Trophoblast cell (in vitro differentiated cells and primary cell): ENCODE measurements at regions not wholly inside any gene's neighbourhood (a gene's known extent, or its start where the extent isn't known, plus 50 kb on each side); places are given as distances from the start of the nearest gene placed in this dataset.

Source experiments
- DNase-seq, 2 donors: peaks; one replicate each; pipeline ENCODE4 v3.0.0-alpha.2; 2016
- H2AFZ ChIP-seq: 2 replicates; pipeline ENCODE4 v1.6.1; 2013; ENCODE audit warnings: low read length, moderate library complexity, mild to moderate bottlenecking; ENCODE audit not compliant: insufficient read depth, poor library complexity
- H2AK5ac ChIP-seq: 2 replicates; pipeline ENCODE4 v1.6.1; 2013; ENCODE audit warnings: mild to moderate bottlenecking, low read length
- H2BK120ac ChIP-seq: 2 replicates; pipeline ENCODE4 v1.6.1; 2013; ENCODE audit warnings: low read length, mild to moderate bottlenecking, moderate library complexity; ENCODE audit not compliant: insufficient read depth, poor library complexity
- H2BK12ac ChIP-seq: 2 replicates; pipeline ENCODE4 v1.6.1; 2013; ENCODE audit warnings: mild to moderate bottlenecking, low read length, moderate library complexity
- H2BK5ac ChIP-seq: 2 replicates; pipeline ENCODE4 v1.6.1; 2013; ENCODE audit warnings: low read length, low read depth, moderate library complexity, mild to moderate bottlenecking; ENCODE audit not compliant: poor library complexity
- H3K14ac ChIP-seq: 2 replicates; pipeline ENCODE4 v1.6.1; 2013; ENCODE audit warnings: mild to moderate bottlenecking, low read length
- H3K18ac ChIP-seq: 2 replicates; pipeline ENCODE4 v1.6.1; 2013; ENCODE audit warnings: mild to moderate bottlenecking, low read length
- H3K23ac ChIP-seq: 2 replicates; pipeline ENCODE4 v1.6.1; 2013; ENCODE audit warnings: low read length
- H3K27ac ChIP-seq: 2 replicates; pipeline ENCODE4 v1.5.1; 2013; ENCODE audit warnings: low read depth, mild to moderate bottlenecking, inconsistent platforms, low read length, moderate library complexity
- H3K27me3 ChIP-seq: 2 replicates; pipeline ENCODE4 v1.6.1; 2013; ENCODE audit warnings: inconsistent platforms, mild to moderate bottlenecking, low read length, moderate library complexity; ENCODE audit not compliant: insufficient read depth
- H3K36me3 ChIP-seq, 2 experiments: 1 replicate in 1 of 2; 2 replicates in 1 of 2; pipeline ENCODE4 v1.6.1; 2013; ENCODE audit warnings: low read length in 2 of 2, mild to moderate bottlenecking in 2 of 2, moderate library complexity in 1 of 2; ENCODE audit not compliant: insufficient read depth in 2 of 2, control insufficient read depth in 1 of 2
- H3K4ac ChIP-seq: 2 replicates; pipeline ENCODE4 v1.6.1; 2013; ENCODE audit warnings: low read depth, mild to moderate bottlenecking, low read length, moderate library complexity
- H3K4me1 ChIP-seq, 2 experiments: 1 replicate in 1 of 2; 2 replicates in 1 of 2; pipeline ENCODE4 v1.6.1; 2013; ENCODE audit warnings: low read length in 2 of 2, mild to moderate bottlenecking in 2 of 2, moderate library complexity in 1 of 2; ENCODE audit not compliant: insufficient read depth in 2 of 2, control insufficient read depth in 1 of 2
- H3K4me2 ChIP-seq: 2 replicates; pipeline ENCODE4 v1.6.1; 2013; ENCODE audit warnings: inconsistent platforms, mild to moderate bottlenecking, low read length, moderate library complexity
- H3K4me3 ChIP-seq: 2 replicates; pipeline ENCODE4 v1.5.1; 2013; ENCODE audit warnings: mild to moderate bottlenecking, low read depth, low read length, inconsistent platforms
- H3K79me1 ChIP-seq: one replicate; pipeline ENCODE4 v1.6.1; 2013; ENCODE audit warnings: low read length
- H3K79me2 ChIP-seq: 2 replicates; pipeline ENCODE4 v1.6.1; 2013; ENCODE audit warnings: low read length, mild to moderate bottlenecking; ENCODE audit not compliant: control insufficient read depth, insufficient read depth, poor library complexity
- H3K9ac ChIP-seq: 2 replicates; pipeline ENCODE4 v1.6.1; 2013; ENCODE audit warnings: mild to moderate bottlenecking, low read length
- H3K9me3 ChIP-seq: 2 replicates; pipeline ENCODE4 v1.6.1; 2013; ENCODE audit warnings: low read depth, mild to moderate bottlenecking, control low read depth, inconsistent platforms, low read length; ENCODE audit not compliant: insufficient read depth
- H4K12ac ChIP-seq: 2 replicates; pipeline ENCODE4 v1.6.1; 2013; ENCODE audit warnings: low read depth, mild to moderate bottlenecking, low read length, moderate library complexity
- H4K8ac ChIP-seq: 2 replicates; pipeline ENCODE4 v1.6.1; 2013; ENCODE audit warnings: low read depth, mild to moderate bottlenecking, low read length, moderate library complexity
- H4K91ac ChIP-seq: one replicate; pipeline ENCODE4 v1.6.1; 2013; ENCODE audit warnings: low read depth, mild to moderate bottlenecking, low read length, moderate library complexity
- WGBS: extraction: QIAGEN DNeasy Blood & Tissue Kit; methylation state at CpG from one replicate; pipeline ENCODE4 v1.1.7; 2013; ENCODE audit warnings: missing lambda C conversion rate; ENCODE audit not compliant: insufficient read length, insufficient coverage; ENCODE audit errors: extremely low coverage; 5-methylcytosine and 5-hydroxymethylcytosine counted together

GRCh38 chr6:19736066-19736465, 101.1 kb upstream of the ID4 start:
- no peaks in the 10 kb centered on the region for H3K9me3 ChIP-seq
- H2AFZ ChIP-seq: no peak overlapping the region
- H2BK12ac ChIP-seq: no peak overlapping the region
- H3K9ac ChIP-seq: no peak overlapping the region
- H3K36me3 ChIP-seq: no peaks in the 10 kb centered on the region
- no peak overlapping the region for H3K14ac ChIP-seq
- no peak overlapping the region for H4K12ac ChIP-seq
- H3K4ac ChIP-seq: no peak overlapping the region
- H3K23ac ChIP-seq: no peak overlapping the region
- no peak overlapping the region for H4K8ac ChIP-seq
- no peak overlapping the region for H2AK5ac ChIP-seq
- H2BK120ac ChIP-seq: no peak overlapping the region
- no peak overlapping the region for H3K4me3 ChIP-seq
- H2BK5ac ChIP-seq: no peak overlapping the region
- H3K4me1 ChIP-seq: no peaks in the 10 kb centered on the region
- H3K4me2 ChIP-seq: no peak overlapping the region
- no peak overlapping the region for H4K91ac ChIP-seq
- H3K18ac ChIP-seq: no peak overlapping the region
- no peaks in the 10 kb centered on the region for H3K79me1 ChIP-seq
- DNase-seq: no peak
- no peaks in the 10 kb centered on the region for H3K27me3 ChIP-seq
- no peak overlapping the region for H3K27ac ChIP-seq
- no CpG with 5 or more reads among the region's 4 CpGs for WGBS
- H3K79me2 ChIP-seq: no peaks in the 10 kb centered on the region

GRCh38 chr6:19738010-19738409, 99.2 kb upstream of the ID4 start:
- WGBS: no CpG with 5 or more reads among the region's 1 CpG

GRCh38 chr6:19749722-19750121, 87.4 kb upstream of the ID4 start:
- Histone ChIP-seq H3K9me3 (no peaks in the 10 kb centered on the region), H3K18ac (no peak overlapping the region), H3K4me3 (no peak overlapping the region), H4K12ac (no peak overlapping the region), H3K79me2 (no peaks in the 10 kb centered on the region), H3K36me3 (no peaks in the 10 kb centered on the region), H3K27ac (no peak overlapping the region), H3K4me1 (no peaks in the 10 kb centered on the region), H3K14ac (no peak overlapping the region), H3K9ac (no peak overlapping the region), H2AK5ac (no peak overlapping the region), H4K91ac (no peak overlapping the region), H3K4ac (no peak overlapping the region), H4K8ac (no peak overlapping the region), H2AFZ (no peak overlapping the region), H2BK12ac (no peak overlapping the region), H3K27me3 (no peaks in the 10 kb centered on the region), H2BK5ac (no peak overlapping the region), H3K23ac (no peak overlapping the region), H3K4me2 (no peak overlapping the region), H2BK120ac (no peak overlapping the region), H3K79me1 (peaks cover 3% of the 10 kb centered on the region)
- no peak for DNase-seq
- WGBS: no CpG with 5 or more reads among the region's 7 CpGs

More at GRCh38 chr6:19738010-19738409, 99.2 kb upstream of the ID4 start:
- DNase-seq: no peak
- H3K4me3 ChIP-seq: no peak overlapping the region
- H3K4me1 ChIP-seq: no peaks in the 10 kb centered on the region
- H3K4me2 ChIP-seq: no peak overlapping the region
- no peak overlapping the region for H2AK5ac ChIP-seq
- no peaks in the 10 kb centered on the region for H3K36me3 ChIP-seq
- H3K14ac ChIP-seq: no peak overlapping the region
- H3K27ac ChIP-seq: no peak overlapping the region
- H3K79me2 ChIP-seq: no peaks in the 10 kb centered on the region
- H4K8ac ChIP-seq: no peak overlapping the region
- H3K23ac ChIP-seq: no peak overlapping the region
- no peak overlapping the region for H2AFZ ChIP-seq
- H3K4ac ChIP-seq: no peak overlapping the region
- H2BK12ac ChIP-seq: no peak overlapping the region
- H4K91ac ChIP-seq: no peak overlapping the region
- H3K27me3 ChIP-seq: no peaks in the 10 kb centered on the region
- no peaks in the 10 kb centered on the region for H3K79me1 ChIP-seq
- H3K9me3 ChIP-seq: no peaks in the 10 kb centered on the region
- no peak overlapping the region for H3K18ac ChIP-seq
- no peak overlapping the region for H2BK120ac ChIP-seq
- no peak overlapping the region for H4K12ac ChIP-seq
- no peak overlapping the region for H3K9ac ChIP-seq
- H2BK5ac ChIP-seq: no peak overlapping the region

GRCh38 chr6:19752746-19753145, 84.4 kb upstream of the ID4 start:
- Histone ChIP-seq H3K36me3 (no peaks in the 10 kb centered on the region), H3K9me3 (no peaks in the 10 kb centered on the region), H4K91ac (no peak overlapping the region), H4K12ac (no peak overlapping the region), H3K4me3 (no peak overlapping the region), H4K8ac (no peak overlapping the region), H2BK5ac (no peak overlapping the region), H3K27me3 (no peaks in the 10 kb centered on the region), H3K79me2 (no peaks in the 10 kb centered on the region), H3K4ac (no peak overlapping the region), H3K79me1 (peaks cover 5% of the 10 kb centered on the region), H3K9ac (no peak overlapping the region), H3K18ac (no peak overlapping the region), H2AFZ (no peak overlapping the region), H2AK5ac (no peak overlapping the region), H3K4me1 (no peaks in the 10 kb centered on the region), H3K4me2 (no peak overlapping the region), H3K14ac (no peak overlapping the region), H2BK120ac (no peak overlapping the region), H3K27ac (no peak overlapping the region), H3K23ac (no peak overlapping the region), H2BK12ac (no peak overlapping the region)
- no peak for DNase-seq
- WGBS: no CpG with 5 or more reads among the region's 2 CpGs
